ENCODE measurements at regions not wholly inside any gene's neighbourhood (a gene's known extent, or its start where the extent isn't known, plus 50 kb on each side); places are given as distances from the start of the nearest gene placed in this dataset.

DNA sequence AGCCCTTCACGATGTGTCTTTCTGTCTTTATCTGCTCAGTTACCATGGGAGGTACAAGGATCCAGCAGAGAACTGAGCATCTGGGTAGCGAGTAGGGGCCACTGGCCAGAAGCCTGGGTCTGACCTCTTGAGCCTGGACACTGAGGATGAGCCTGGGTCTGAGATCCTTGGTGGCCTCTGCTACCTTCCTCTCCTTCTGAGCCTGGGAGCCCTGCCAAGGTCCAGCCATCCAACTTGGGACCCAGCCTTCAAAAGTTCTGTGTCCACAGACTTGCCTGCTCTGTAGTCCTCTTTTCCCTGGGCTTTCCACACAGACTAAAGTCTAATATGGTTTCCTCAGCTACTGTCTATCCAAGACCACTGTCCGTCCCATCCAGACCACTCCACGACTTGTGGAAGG is 60.2 kb upstream of the NAA20 start:
- DNase-seq: no peak

DNA sequence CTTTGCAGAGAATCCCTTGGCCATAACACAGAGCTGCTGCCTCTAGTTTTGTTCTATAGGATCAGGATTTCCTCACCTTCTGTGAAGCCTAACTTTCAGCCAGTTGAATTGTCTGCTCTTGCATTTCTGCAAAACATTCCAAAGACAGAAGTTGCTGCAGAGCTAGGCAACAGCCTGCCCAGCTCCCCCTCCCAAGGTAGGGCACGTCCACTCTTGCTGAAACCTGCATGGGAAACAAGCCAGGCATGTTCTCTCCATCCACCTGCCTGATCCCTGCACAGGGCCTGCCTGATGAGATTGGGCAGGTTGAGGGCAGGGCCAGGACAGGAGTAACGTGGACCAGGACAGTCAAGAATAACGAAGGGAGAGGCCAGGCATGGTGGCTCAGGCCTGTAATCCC is 58.9 kb upstream of the NAA20 start:
- no peak for DNase-seq

DNA sequence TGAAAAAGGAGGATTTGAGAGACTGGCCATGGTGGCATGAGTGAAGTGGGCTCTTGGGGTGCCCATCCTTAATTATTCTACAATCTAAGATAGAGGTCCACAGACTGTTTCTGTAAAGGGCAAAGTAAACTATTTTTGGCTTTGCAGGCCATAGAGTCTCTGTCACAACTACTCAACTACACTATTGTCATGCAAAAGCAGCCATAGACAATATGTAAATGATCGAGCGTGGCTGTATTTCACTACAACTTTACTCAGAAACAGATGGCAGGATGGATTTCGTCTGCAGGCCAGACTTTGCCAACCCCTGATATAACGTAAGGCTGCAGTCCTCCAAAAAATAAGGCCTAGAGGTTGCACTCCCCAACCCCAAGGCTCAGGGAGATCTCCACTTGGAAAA is 58.2 kb upstream of the NAA20 start:
- DNase-seq: no peak

DNA sequence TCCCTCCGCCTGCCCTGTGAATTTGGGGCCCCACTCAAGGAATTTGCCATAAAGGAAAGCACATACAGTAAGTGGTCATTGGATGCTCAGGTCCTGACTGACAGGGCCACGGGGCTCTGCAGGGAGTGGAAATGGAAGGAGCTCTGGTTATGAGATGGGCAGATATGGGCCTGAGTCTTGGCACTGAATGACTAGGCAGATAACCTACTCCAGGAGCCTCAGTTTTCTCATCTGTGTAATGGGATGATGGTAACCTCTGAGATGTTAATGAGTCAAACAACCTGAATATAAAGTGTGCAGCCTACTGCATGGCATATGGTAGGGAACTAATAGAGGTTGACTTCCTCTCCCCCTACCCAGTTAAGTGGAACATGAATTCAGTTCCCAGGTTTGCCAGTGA is 56.4 kb upstream of the NAA20 start:
- DNase-seq: peak in 1 of 5 experiments; percentile 15

DNA sequence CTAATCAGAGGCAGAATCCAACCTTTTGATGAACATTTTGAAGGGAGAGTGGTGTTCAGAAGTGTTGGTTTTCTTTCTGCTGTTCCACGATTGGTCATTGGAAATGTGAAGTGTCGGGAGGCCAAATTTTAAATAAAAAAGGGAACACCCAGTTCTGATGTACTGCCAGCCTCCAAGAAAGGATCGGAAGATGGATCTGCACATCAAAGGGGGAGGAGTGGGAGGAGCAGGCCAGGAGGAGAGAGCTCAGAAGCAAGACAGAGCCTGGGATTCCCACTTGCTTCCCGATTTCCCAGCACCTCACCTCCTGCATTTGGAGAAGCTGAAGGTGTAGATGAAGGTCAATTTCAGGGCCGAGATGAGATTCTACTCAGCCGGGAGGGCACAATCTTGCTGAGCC is 55.9 kb upstream of the NAA20 start:
- DNase-seq: no peak

DNA sequence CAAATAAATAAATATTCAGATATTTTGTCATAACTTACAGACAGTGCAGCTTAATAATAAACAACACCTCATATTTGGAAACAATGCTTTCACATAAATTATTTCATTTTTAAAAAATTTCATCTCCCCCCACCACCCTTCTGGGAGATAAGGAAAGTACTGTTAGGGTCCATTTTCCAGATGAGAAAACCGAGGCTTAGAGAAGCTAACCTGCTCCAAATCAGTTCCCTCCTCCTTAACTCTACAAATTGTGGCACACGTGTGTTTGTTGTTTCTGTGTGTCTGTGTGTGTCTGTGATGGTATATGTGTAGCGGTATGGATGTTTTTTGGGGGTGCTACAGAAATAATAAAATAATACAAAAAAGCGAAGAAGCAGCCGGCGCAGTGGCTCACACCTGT is 54.2 kb upstream of the NAA20 start:
- no peak for DNase-seq

DNA sequence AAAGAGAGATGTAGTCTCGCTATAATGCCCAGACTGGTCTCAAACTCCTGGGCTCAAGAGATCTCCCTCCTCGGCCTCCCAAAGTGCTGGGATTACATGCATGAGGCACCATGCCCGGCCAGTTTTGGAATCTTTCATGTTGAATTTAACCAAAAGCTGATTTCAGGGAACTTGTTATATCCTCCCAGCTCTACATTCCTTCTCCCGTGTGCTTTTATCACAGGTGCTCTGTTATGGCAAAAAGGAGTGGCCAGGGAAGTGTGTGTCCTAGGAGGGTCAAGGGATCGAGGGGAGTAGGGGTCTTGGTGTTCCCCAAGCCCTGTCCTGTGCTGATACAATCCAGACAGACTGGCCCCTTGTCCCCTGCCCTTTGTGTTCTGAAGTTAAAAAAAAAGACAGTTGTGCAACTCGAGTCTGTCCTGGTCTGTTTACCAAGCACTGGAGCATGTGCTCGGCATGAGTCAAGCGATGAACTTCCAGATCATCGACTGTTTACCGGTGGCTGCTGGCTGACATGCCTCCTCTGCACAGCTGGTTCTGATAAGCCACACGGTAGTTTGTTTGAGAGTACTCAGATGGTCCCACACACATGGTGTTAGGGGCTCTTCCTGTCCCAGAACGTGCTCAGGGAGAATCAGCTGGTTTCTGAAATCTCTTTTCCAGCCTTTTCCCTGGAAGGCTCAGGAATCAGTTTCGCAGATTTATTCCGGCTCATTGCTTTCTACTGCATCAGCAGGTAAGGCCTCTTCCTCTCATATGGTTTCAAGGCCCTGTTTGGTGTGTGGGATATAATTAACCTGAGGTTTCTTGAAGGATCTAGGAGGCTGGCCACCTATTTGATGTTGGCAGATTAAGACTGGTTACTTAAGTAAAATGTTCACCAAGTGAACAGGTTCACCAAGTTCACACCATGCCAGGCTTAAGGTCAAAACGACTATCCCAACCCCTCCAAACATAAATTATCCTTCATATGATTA is 52.6 kb upstream of the NAA20 start:
- no peak for DNase-seq

DNA sequence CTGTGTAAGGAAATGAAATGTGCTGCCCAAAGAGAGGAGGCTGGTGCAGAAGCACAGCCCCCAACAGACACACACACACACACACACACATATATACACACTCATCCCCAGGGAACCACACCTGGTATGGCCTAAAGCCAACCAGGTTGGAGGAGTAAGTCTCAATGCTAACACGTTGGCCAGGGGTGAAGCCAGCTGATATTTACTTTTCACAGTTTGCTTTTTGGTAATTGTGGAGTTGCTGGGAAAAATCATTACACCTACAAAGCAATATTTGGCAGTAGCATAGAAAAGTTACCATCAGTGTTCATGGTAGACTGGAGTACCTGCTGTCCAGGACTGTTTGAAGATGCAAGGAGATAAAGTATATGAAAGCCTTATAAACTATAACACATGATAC is 50.3 kb upstream of the NAA20 start:
- DNase-seq: no peak
